ENCODE measurements at regions not wholly inside any gene's neighbourhood (a gene's known extent, or its start where the extent isn't known, plus 50 kb on each side); places are given as distances from the start of the nearest gene placed in this dataset.

DNA sequence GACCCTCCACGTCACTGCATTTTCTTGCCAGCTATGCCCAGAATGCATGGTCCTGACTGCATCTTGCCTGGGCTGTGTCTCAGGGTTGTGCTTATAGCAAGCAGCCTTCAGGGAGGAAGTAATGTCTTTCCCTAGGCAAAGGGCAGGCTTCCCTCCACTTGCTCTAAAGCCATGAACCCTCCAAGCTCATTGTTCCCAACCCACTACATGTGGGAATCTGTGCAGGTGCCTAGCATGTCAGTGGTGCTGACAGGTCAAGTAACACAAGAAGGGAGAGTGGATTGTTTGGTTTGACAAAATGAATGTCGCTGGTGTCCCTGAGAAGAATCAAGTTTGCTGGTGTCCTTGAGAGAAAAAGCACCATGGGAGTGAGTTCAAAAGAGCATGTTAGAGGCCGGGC lies 53.9 kb upstream of the UCN3 start:
- DNase-seq = no peak

DNA sequence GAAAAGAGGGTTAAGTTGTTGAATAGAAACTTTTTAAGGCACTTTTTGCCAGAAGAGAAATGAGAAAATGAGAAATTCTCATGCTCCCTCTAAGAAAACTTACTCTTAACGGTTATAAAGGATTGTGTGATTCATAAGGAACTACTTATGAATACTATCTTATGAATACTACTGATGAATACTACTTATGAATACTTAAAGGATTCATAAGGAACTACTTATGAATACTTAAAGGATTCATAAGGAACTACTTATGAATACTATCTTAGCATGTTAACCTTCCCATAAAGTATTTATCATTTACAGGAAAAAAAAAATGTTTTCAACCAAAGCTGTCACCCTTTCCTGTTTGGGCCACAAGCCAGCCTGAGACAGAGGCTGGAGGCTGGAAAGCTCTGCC lies 53.1 kb upstream of the UCN3 start:
- no peak for DNase-seq

DNA sequence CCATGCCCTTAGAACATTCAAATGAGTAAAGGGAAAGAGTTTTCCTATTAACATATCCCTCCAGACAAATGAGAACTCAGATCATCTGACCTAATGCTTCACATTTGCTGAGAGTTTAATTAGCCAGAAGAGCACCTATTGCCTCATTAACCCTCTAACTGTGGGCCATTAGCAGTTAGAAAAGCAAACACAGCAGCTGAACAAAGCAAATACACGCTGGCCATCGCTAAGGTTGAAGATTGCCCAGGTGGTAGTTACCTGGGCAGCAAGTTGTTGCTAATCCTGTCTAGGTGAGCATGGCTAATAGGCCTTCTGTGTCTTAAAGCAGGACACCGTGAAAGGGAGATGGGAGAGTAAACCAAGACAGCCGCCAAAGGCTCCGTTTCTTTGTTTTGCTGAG lies 49.9 kb upstream of the UCN3 start:
- DNase-seq = no peak
